Esophagus squamous epithelium (tissue), 5 donors: ENCODE measurements at regions not wholly inside any gene's neighbourhood (a gene's known extent, or its start where the extent isn't known, plus 50 kb on each side); places are given as distances from the start of the nearest gene placed in this dataset.

Source experiments
- DNase-seq: peaks from one replicate; lab custom pipeline; 2025; lab: John Stamatoyannopoulos, UW
- H3K27ac ChIP-seq, 4 donors: fragments of 200-600 bp; sonication (generic); one replicate each; pipeline ENCODE4 v1.5.1; 2016 to 2019; ENCODE audit warnings: mild to moderate bottlenecking in 1 of 4
- H3K27me3 ChIP-seq, 4 donors: fragments of 200-600 bp; sonication (generic); 1 replicate in 3 of 4; 2 replicates in 1 of 4; pipeline versions ENCODE4 v1.5.1 to v1.6.0; 2017 to 2021; ENCODE audit warnings: antibody characterized with exemption in 1 of 4
- H3K36me3 ChIP-seq, 3 donors: fragments of 200-600 bp; sonication (generic); one replicate each; pipeline ENCODE4 v1.5.1; 2016 to 2019
- H3K4me1 ChIP-seq, 3 donors: fragments of 200-600 bp; sonication (generic); one replicate each; pipeline ENCODE4 v1.5.1; 2017 to 2019
- H3K4me3 ChIP-seq, 4 donors: fragments of 200-600 bp; sonication (generic); 1 replicate in 3 of 4; 2 replicates in 1 of 4; pipeline ENCODE4 v1.5.1; 2016 to 2019; ENCODE audit warnings: mild to moderate bottlenecking in 2 of 4, moderate library complexity in 1 of 4
- H3K9me3 ChIP-seq, 3 donors: fragments of 200-600 bp; sonication (generic); one replicate each; pipeline ENCODE4 v1.5.1; 2016 to 2019
- CTCF ChIP-seq, 6 experiments: fragments of 450-650 bp in 4 of 6; fragments of 200-600 bp in 2 of 6; sonication (generic) in 2 of 6; IDR thresholded peaks; one replicate each; pipeline ENCODE4 v1.5.1; 2016 to 2019; ENCODE audit warnings: antibody characterized with exemption in 6 of 6, mild to moderate bottlenecking in 4 of 6, moderate library complexity in 4 of 6
- POLR2A ChIP-seq, 4 donors: fragments of 450-650 bp; IDR thresholded peaks; one replicate each; pipeline ENCODE4 v1.6.1; 2017; ENCODE audit warnings: antibody characterized with exemption in 4 of 4, mild to moderate bottlenecking in 4 of 4, moderate library complexity in 3 of 4
- WGBS, 2 donors: methylation state at CpG; one replicate each; pipeline ENCODE4 v1.1.5; 2018; 5-methylcytosine and 5-hydroxymethylcytosine counted together
- intact Hi-C: fragments of 100-400 bp; cut with DNase I; formaldehyde crosslinking; loops from one replicate; pipeline ENCODE4 v1.15.0; 2022
- donor health status: DM: yes; HTN: yes; CAD: no.

- H3K4me1 ChIP-seq: no peaks in the 10 kb centered on the region
- TF ChIP-seq POLR2A (IDR thresholded peaks at IDR 0.05) (no peak), CTCF (IDR thresholded peaks at IDR 0.05) (no peak)
- 43 to 61% methylated on average over 1 of the region's 1 CpG for WGBS, 2 donors
- intact Hi-C loops: no loop called here
- H3K9me3 ChIP-seq: peaks cover 0 to 13% (median 0%) of the 10 kb centered on the region in 3 donors
- H3K27ac ChIP-seq: no peak overlapping the region
- H3K4me3 ChIP-seq: no peak overlapping the region
- H3K27me3 ChIP-seq: no peaks in the 10 kb centered on the region
- no peak for DNase-seq
- no peaks in the 10 kb centered on the region for H3K36me3 ChIP-seq
Observed at GRCh38 chr11:38948392-38948791, 2350.4 kb upstream of the RAG2 start.

- WGBS, 2 donors: 50 to 64% methylated on average over 2 of the region's 2 CpGs
- H3K27me3 ChIP-seq: no peaks in the 10 kb centered on the region
- H3K4me1 ChIP-seq: no peaks in the 10 kb centered on the region
- H3K27ac ChIP-seq: no peak overlapping the region
- no peak for TF ChIP-seq CTCF (IDR thresholded peaks at IDR 0.05)
- TF ChIP-seq POLR2A (IDR thresholded peaks at IDR 0.05): no peak
- intact Hi-C loops: no loop called here
- H3K4me3 ChIP-seq: no peak overlapping the region
- DNase-seq: no peak
- H3K36me3 ChIP-seq: no peaks in the 10 kb centered on the region
- H3K9me3 ChIP-seq: no peaks in the 10 kb centered on the region
Observed at GRCh38 chr11:38937709-38938108, 2339.7 kb upstream of the RAG2 start.

- TF ChIP-seq POLR2A (IDR thresholded peaks at IDR 0.05): no peak
- no peak for TF ChIP-seq CTCF (IDR thresholded peaks at IDR 0.05)
- H3K4me1 ChIP-seq: no peaks in the 10 kb centered on the region
- no peak overlapping the region for H3K4me3 ChIP-seq
- H3K27ac ChIP-seq: no peak overlapping the region
- no peaks in the 10 kb centered on the region for H3K36me3 ChIP-seq
- H3K27me3 ChIP-seq: no peaks in the 10 kb centered on the region
- intact Hi-C loops: no loop called here
- H3K9me3 ChIP-seq: peaks cover 0 to 6% (median 0%) of the 10 kb centered on the region in 3 donors
- no peak for DNase-seq
Observed at GRCh38 chr11:38935941-38936340, 2337.9 kb upstream of the RAG2 start.

- Histone ChIP-seq H3K9me3 (peaks cover 0 to 9% (median 0%) of the 10 kb centered on the region in 3 donors), H3K27me3 (no peaks in the 10 kb centered on the region), H3K27ac (no peak overlapping the region), H3K36me3 (no peaks in the 10 kb centered on the region), H3K4me1 (no peaks in the 10 kb centered on the region), H3K4me3 (no peak overlapping the region)
- WGBS, 2 donors: 71 to 81% methylated on average over 2 of the region's 2 CpGs
- DNase-seq: no peak
- TF ChIP-seq POLR2A (IDR thresholded peaks at IDR 0.05) (no peak), CTCF (IDR thresholded peaks at IDR 0.05) (no peak)
- intact Hi-C loops: no loop called here
Observed at GRCh38 chr11:38927993-38928392, 2330.0 kb upstream of the RAG2 start.

GRCh38 chr11:38924644-38925043, 2326.6 kb upstream of the RAG2 start:
- Histone ChIP-seq H3K9me3 (peaks cover 0 to 15% (median 0%) of the 10 kb centered on the region in 3 donors), H3K27ac (no peak overlapping the region), H3K4me3 (no peak overlapping the region), H3K36me3 (no peaks in the 10 kb centered on the region), H3K27me3 (no peaks in the 10 kb centered on the region), H3K4me1 (no peaks in the 10 kb centered on the region)
- WGBS, 2 donors: 81 to 94% methylated on average over 1 of the region's 1 CpG
- no peak for TF ChIP-seq CTCF (IDR thresholded peaks at IDR 0.05)
- no peak for TF ChIP-seq POLR2A (IDR thresholded peaks at IDR 0.05)
- intact Hi-C loops: no loop called here
- DNase-seq: no peak
